C4-2B (cell line): ENCODE measurements at regions not wholly inside any gene's neighbourhood (a gene's known extent, or its start where the extent isn't known, plus 50 kb on each side); places are given as distances from the start of the nearest gene placed in this dataset.

ENCODE experiments used
- ZFX ChIP-seq: fragments of 450-650 bp; IDR thresholded peaks from 2 replicates; pipeline ENCODE4 v1.6.1; 2017
- TF ChIP-seq, protein P1 (sequence below): fragments of 450-650 bp; conservative IDR thresholded peaks from 2 replicates; pipeline ENCODE4 v1.5.1; 2017; ENCODE audit warnings: mild to moderate bottlenecking

- TF ChIP-seq, protein P1, sequence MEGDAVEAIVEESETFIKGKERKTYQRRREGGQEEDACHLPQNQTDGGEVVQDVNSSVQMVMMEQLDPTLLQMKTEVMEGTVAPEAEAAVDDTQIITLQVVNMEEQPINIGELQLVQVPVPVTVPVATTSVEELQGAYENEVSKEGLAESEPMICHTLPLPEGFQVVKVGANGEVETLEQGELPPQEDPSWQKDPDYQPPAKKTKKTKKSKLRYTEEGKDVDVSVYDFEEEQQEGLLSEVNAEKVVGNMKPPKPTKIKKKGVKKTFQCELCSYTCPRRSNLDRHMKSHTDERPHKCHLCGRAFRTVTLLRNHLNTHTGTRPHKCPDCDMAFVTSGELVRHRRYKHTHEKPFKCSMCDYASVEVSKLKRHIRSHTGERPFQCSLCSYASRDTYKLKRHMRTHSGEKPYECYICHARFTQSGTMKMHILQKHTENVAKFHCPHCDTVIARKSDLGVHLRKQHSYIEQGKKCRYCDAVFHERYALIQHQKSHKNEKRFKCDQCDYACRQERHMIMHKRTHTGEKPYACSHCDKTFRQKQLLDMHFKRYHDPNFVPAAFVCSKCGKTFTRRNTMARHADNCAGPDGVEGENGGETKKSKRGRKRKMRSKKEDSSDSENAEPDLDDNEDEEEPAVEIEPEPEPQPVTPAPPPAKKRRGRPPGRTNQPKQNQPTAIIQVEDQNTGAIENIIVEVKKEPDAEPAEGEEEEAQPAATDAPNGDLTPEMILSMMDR, result no peak
- no peak for TF ChIP-seq ZFX
Observed at GRCh38 chr10:80729896-80730295, 192.2 kb downstream of the SH2D4B start.
